ENCODE measurements at regions not wholly inside any gene's neighbourhood (a gene's known extent, or its start where the extent isn't known, plus 50 kb on each side); places are given as distances from the start of the nearest gene placed in this dataset.

- Histone ChIP-seq H3K4me3 (no peak overlapping the region), H3K27me3 (ENCODE audit: control insufficient read depth in 3 of 3, insufficient read depth in 3 of 3, low read length in 2 of 3) (no peaks in the 10 kb centered on the region), H3K36me3 (ENCODE audit: control insufficient read depth in 4 of 4, insufficient read depth in 4 of 4, low read length in 4 of 4) (no peaks in the 10 kb centered on the region), H3K4me1 (ENCODE audit: control insufficient read depth in 5 of 5, insufficient read depth in 5 of 5, low read length in 5 of 5) (no peaks in the 10 kb centered on the region), H3K9me3 (ENCODE audit: control insufficient read depth in 4 of 4, insufficient read depth in 3 of 4, low read length in 3 of 4) (peaks cover 0 to 11% (median 5%) of the 10 kb centered on the region in 4 donors), H3K9ac (ENCODE audit: insufficient read depth in 1 of 2, low read length in 2 of 2) (no peak overlapping the region), H3K27ac (ENCODE audit: low read depth in 1 of 2, low read length in 1 of 2) (no peak overlapping the region)
- TF ChIP-seq CTCF (IDR thresholded peaks at IDR 0.05; ENCODE audit: control extremely low read depth, extremely low read depth) = no peak
- ATAC-seq (ENCODE audit: insufficient read depth, low FRiP score) (no peak), DNase-seq (no peak)
- WGBS, 2 donors = 63 to 77% methylated on average over 3 of the region's 3 CpGs
Observed at GRCh38 chr4:84336964-84337705, 162.0 kb downstream of the NKX6-1 start.

- H3K4me1 ChIP-seq (ENCODE audit: control insufficient read depth in 5 of 5, insufficient read depth in 5 of 5, low read length in 5 of 5) = no peaks in the 10 kb centered on the region
- TF ChIP-seq CTCF (IDR thresholded peaks at IDR 0.05; ENCODE audit: control extremely low read depth, extremely low read depth) = no peak
- no peak overlapping the region for H3K4me3 ChIP-seq
- H3K9me3 ChIP-seq (ENCODE audit: control insufficient read depth in 4 of 4, insufficient read depth in 3 of 4, low read length in 3 of 4) = no peaks in the 10 kb centered on the region
- no peaks in the 10 kb centered on the region for H3K36me3 ChIP-seq (ENCODE audit: control insufficient read depth in 4 of 4, insufficient read depth in 4 of 4, low read length in 4 of 4)
- no peaks in the 10 kb centered on the region for H3K27me3 ChIP-seq (ENCODE audit: control insufficient read depth in 3 of 3, insufficient read depth in 3 of 3, low read length in 2 of 3)
- H3K9ac ChIP-seq (ENCODE audit: insufficient read depth in 1 of 2, low read length in 2 of 2) = no peak overlapping the region
- DNase-seq = no peak
- no peak overlapping the region for H3K27ac ChIP-seq (ENCODE audit: low read depth in 1 of 2, low read length in 1 of 2)
- ATAC-seq (ENCODE audit: insufficient read depth, low FRiP score) = no peak
Observed at GRCh38 chr4:84327526-84327925, 171.6 kb downstream of the NKX6-1 start.

- WGBS, 2 donors = 74 to 86% methylated on average over 2 of the region's 2 CpGs
- Histone ChIP-seq H3K9ac (ENCODE audit: insufficient read depth in 1 of 2, low read length in 2 of 2) (no peak overlapping the region), H3K9me3 (ENCODE audit: control insufficient read depth in 4 of 4, insufficient read depth in 3 of 4, low read length in 3 of 4) (no peaks in the 10 kb centered on the region), H3K4me3 (no peak overlapping the region), H3K4me1 (ENCODE audit: control insufficient read depth in 5 of 5, insufficient read depth in 5 of 5, low read length in 5 of 5) (no peaks in the 10 kb centered on the region), H3K27me3 (ENCODE audit: control insufficient read depth in 3 of 3, insufficient read depth in 3 of 3, low read length in 2 of 3) (no peaks in the 10 kb centered on the region), H3K36me3 (ENCODE audit: control insufficient read depth in 4 of 4, insufficient read depth in 4 of 4, low read length in 4 of 4) (no peaks in the 10 kb centered on the region), H3K27ac (ENCODE audit: low read depth in 1 of 2, low read length in 1 of 2) (no peak overlapping the region)
- TF ChIP-seq CTCF (IDR thresholded peaks at IDR 0.05; ENCODE audit: control extremely low read depth, extremely low read depth) = no peak
- DNase-seq (no peak), ATAC-seq (ENCODE audit: insufficient read depth, low FRiP score) (no peak)
Observed at GRCh38 chr4:84325625-84326024, 173.5 kb downstream of the NKX6-1 start.

Data from lung (tissue), 11 donors.